Dermis blood vessel endothelial cell (primary cell): ENCODE measurements at regions not wholly inside any gene's neighbourhood (a gene's known extent, or its start where the extent isn't known, plus 50 kb on each side); places are given as distances from the start of the nearest gene placed in this dataset.
A peak's percentile ranks its signal among the peaks of the same experiment; 100 is the strongest.
"Not testable (repeated sequence)": the region's sequence is repeated elsewhere in the genome, so short reads cannot be mapped to it uniquely, and the experiment has no call there.

Experiments used
- DNase-seq: peaks from one replicate; pipeline ENCODE4 v3.0.0; 2010

GRCh38 chr21:38115870-38116269 lies 140.9 kb upstream of the KCNJ15 start:
- DNase-seq, result no peak

GRCh38 chr21:38119793-38120192 lies 137.0 kb upstream of the KCNJ15 start:
- no peak for DNase-seq

- not testable (repeated sequence) for DNase-seq
Observed at GRCh38 chr21:38120679-38120983, 136.2 kb upstream of the KCNJ15 start.

- no peak for DNase-seq
Observed at GRCh38 chr21:38120984-38121855, 135.6 kb upstream of the KCNJ15 start.

GRCh38 chr21:38121888-38122720 lies 134.7 kb upstream of the KCNJ15 start:
- DNase-seq, result no peak

- DNase-seq, result no peak
Observed at GRCh38 chr21:38123626-38124025, 133.2 kb upstream of the KCNJ15 start.

GRCh38 chr21:38126666-38127303 lies 130.0 kb upstream of the KCNJ15 start:
- peak; percentile 74 for DNase-seq

- DNase-seq, result no peak
Observed at GRCh38 chr21:38129711-38130110, 127.1 kb upstream of the KCNJ15 start.

- DNase-seq, result no peak
Observed at GRCh38 chr21:38133240-38133639, 123.6 kb upstream of the KCNJ15 start.

- DNase-seq, result no peak
Observed at GRCh38 chr21:38134084-38134873, 122.5 kb upstream of the KCNJ15 start.

GRCh38 chr21:38136201-38136600 lies 120.6 kb upstream of the KCNJ15 start:
- no peak for DNase-seq

- DNase-seq, result no peak
Observed at GRCh38 chr21:38139380-38140168, 117.2 kb upstream of the KCNJ15 start.

- DNase-seq, result peak; percentile 5
Observed at GRCh38 chr21:38140207-38140903, 116.4 kb upstream of the KCNJ15 start.

GRCh38 chr21:38142224-38142623 lies 114.6 kb upstream of the KCNJ15 start:
- DNase-seq, result no peak

- no peak for DNase-seq
Observed at GRCh38 chr21:38144193-38144592, 112.6 kb upstream of the KCNJ15 start.

- DNase-seq, result no peak
Observed at GRCh38 chr21:38145104-38145503, 111.7 kb upstream of the KCNJ15 start.

GRCh38 chr21:38147391-38147790 lies 109.4 kb upstream of the KCNJ15 start:
- no peak for DNase-seq

- DNase-seq, result no peak
Observed at GRCh38 chr21:38148046-38148445, 108.7 kb upstream of the KCNJ15 start.

GRCh38 chr21:38151021-38151645 lies 105.7 kb upstream of the KCNJ15 start:
- no peak for DNase-seq

- no peak for DNase-seq
Observed at GRCh38 chr21:38156200-38156599, 100.6 kb upstream of the KCNJ15 start.

- DNase-seq, result peak; percentile 90
Observed at GRCh38 chr21:38159355-38159754, 97.4 kb upstream of the KCNJ15 start.
